ENCODE measurements at regions not wholly inside any gene's neighbourhood (a gene's known extent, or its start where the extent isn't known, plus 50 kb on each side); places are given as distances from the start of the nearest gene placed in this dataset.
A peak's percentile ranks its signal among the peaks of the same experiment; 100 is the strongest.

DNA sequence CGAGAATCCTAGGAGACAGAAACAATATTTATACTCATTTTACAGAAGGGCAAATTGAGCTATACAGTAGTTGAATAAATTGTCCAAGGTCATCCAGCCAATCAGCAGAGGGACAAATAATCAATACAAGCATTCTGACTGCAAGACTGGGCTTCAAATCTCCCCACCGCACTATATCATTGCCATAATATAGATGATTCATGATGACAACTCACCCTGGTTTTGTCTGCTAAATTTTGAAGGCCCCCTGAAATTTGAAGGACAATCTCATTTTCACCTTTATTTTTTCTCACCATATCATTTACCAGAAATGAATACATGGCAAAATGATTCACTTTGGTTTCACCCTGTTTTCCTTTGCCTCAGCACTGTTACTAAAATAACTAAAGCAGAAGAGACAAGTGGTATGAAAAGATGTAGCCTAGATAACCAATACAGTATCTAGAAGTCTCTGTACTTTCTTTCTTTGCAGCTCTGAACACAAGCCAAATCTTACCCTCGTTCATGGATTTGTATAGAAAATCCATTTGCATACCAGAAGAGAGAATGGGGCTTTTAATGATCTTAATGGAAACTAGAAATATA lies 292.5 kb downstream of the TTLL7 start:
- no peak overlapping the region for H3K4me3 ChIP-seq (ENCODE audit: control insufficient read depth, low read depth, low read length)
- TF ChIP-seq, protein P1, sequence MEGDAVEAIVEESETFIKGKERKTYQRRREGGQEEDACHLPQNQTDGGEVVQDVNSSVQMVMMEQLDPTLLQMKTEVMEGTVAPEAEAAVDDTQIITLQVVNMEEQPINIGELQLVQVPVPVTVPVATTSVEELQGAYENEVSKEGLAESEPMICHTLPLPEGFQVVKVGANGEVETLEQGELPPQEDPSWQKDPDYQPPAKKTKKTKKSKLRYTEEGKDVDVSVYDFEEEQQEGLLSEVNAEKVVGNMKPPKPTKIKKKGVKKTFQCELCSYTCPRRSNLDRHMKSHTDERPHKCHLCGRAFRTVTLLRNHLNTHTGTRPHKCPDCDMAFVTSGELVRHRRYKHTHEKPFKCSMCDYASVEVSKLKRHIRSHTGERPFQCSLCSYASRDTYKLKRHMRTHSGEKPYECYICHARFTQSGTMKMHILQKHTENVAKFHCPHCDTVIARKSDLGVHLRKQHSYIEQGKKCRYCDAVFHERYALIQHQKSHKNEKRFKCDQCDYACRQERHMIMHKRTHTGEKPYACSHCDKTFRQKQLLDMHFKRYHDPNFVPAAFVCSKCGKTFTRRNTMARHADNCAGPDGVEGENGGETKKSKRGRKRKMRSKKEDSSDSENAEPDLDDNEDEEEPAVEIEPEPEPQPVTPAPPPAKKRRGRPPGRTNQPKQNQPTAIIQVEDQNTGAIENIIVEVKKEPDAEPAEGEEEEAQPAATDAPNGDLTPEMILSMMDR (conservative IDR thresholded peaks at IDR 0.05; ENCODE audit: control insufficient read depth, insufficient read depth, low read depth, low read length): no peak
- no peak for DNase-seq (ENCODE audit: low read depth)

DNA sequence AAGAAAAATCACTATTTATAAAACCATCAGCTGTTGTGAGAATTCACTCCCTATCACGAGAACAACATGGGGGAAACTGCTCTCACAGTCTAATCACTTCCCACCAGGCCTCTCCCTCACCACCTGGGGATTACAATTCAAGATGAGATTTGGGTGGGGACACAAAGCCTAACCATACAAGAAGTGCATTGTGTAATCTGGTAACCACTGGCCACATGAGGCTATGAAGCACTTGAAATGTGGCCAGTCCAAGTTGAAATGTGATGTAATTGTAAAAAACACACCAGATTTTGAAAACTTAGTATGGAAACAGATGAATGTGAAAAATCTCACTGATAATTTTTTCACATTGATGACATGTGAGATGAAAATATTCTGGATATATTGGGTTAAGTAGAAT lies 293.8 kb downstream of the TTLL7 start:
- TF ChIP-seq, protein P1 (conservative IDR thresholded peaks at IDR 0.05; ENCODE audit: control insufficient read depth, insufficient read depth, low read depth, low read length): no peak
- DNase-seq (ENCODE audit: low read depth): peak; percentile 16
- H3K4me3 ChIP-seq (ENCODE audit: control insufficient read depth, low read depth, low read length): no peak overlapping the region

- TF ChIP-seq, protein P1 (conservative IDR thresholded peaks at IDR 0.05; ENCODE audit: control insufficient read depth, insufficient read depth, low read depth, low read length): no peak
- no peak for DNase-seq (ENCODE audit: low read depth)
- H3K4me3 ChIP-seq (ENCODE audit: control insufficient read depth, low read depth, low read length): no peak overlapping the region
Observed at GRCh38 chr1:83704350-83704749, 294.6 kb downstream of the TTLL7 start.

DNA sequence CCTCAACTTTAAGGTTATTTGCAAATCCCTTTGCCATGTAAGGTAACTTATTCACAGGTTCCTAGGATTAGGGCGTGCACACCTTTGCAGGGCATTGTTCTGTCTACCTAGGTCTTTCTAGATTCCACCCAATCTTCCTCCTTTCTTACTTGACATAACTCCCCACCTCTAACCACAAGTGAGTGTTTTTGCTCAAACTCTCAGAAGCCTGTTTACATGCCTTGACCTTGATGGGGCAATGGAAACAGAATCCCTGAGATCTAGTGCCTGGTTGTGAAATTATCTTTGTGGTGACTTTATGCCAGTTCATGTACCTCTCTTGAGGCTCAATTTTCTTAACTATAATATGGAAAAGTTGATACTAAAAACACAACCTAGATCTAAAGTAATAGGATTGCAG lies 296.6 kb downstream of the TTLL7 start:
- TF ChIP-seq, protein P1 (conservative IDR thresholded peaks at IDR 0.05; ENCODE audit: control insufficient read depth, insufficient read depth, low read depth, low read length): no peak
- H3K4me3 ChIP-seq (ENCODE audit: control insufficient read depth, low read depth, low read length): no peak overlapping the region
- no peak for DNase-seq (ENCODE audit: low read depth)

GRCh38 chr1:83701355-83701754 lies 297.6 kb downstream of the TTLL7 start:
- TF ChIP-seq, protein P1 (conservative IDR thresholded peaks at IDR 0.05; ENCODE audit: control insufficient read depth, insufficient read depth, low read depth, low read length): no peak
- no peak for DNase-seq (ENCODE audit: low read depth)
- H3K4me3 ChIP-seq (ENCODE audit: control insufficient read depth, low read depth, low read length): no peak overlapping the region

DNA sequence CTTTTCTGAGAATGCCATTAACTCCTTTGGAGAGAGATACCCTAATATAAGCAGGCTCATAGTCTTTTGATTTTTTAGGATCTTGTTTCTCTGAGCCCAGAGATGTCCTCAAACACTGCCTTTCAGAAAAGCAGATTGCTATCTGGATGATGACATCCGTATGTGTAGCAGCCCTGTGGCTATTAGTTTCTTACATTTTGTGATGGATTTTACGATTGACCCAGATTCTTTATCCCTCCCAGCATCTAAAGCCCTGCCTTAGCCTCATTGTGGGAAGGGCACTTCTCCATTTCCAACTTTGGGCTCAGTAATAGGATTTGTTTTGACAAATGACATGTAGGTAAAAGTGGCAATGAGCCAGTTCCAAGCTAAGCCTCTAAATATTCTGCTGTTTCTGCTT lies 300.3 kb downstream of the TTLL7 start:
- no peak overlapping the region for H3K4me3 ChIP-seq (ENCODE audit: control insufficient read depth, low read depth, low read length)
- no peak for DNase-seq (ENCODE audit: low read depth)
- TF ChIP-seq, protein P1 (conservative IDR thresholded peaks at IDR 0.05; ENCODE audit: control insufficient read depth, insufficient read depth, low read depth, low read length): no peak

DNA sequence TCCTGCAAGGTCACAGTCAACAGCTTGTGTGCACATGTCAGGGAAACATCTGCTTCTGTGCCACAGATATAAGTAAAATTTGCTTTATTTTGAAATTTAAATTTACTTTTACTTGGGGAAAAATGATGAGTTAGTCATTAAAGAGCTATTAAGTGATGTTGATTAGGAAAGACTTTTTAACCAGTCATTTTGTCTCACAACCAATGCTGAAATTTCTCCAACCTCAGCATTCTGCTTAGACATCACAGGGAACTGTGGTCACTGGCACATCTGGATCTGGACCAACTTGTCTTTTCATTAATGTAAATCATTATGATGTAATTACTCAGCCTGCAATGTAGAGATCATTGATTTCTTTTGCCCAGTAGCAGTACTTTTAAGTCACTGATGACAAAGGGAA lies 301.0 kb downstream of the TTLL7 start:
- DNase-seq (ENCODE audit: low read depth): no peak
- TF ChIP-seq, protein P1 (conservative IDR thresholded peaks at IDR 0.05; ENCODE audit: control insufficient read depth, insufficient read depth, low read depth, low read length): no peak
- no peak overlapping the region for H3K4me3 ChIP-seq (ENCODE audit: control insufficient read depth, low read depth, low read length)
